ENCODE measurements at regions not wholly inside any gene's neighbourhood (a gene's known extent, or its start where the extent isn't known, plus 50 kb on each side); places are given as distances from the start of the nearest gene placed in this dataset.

DNA sequence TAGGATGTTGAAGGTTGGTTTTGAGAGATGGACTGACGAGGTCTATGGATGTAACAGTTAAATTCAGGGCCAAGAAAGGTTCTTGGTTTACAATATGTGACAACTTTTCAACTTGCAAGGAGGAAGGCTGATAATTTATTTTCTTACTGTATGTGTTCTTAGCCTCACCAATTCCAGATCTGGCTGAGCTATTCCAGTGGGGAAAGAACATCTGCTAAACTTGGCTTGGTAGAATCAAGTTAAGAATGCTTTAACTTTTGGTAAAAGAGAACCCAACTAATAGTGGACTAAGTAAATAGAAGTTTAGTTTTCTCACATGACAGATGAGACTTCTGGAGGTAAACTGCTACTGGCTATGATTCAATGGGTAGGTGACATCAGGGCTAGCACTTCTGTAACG, 222.9 kb downstream of the KLF5 start:
- BruUV-seq (replicated peaks), result no TSS peak
- TF ChIP-seq YY1 (IDR thresholded peaks at IDR 0.05; ENCODE audit: extremely low read depth, insufficient replicate concordance, low read depth, low read length) (no peak), POLR2AphosphoS5 (IDR thresholded peaks at IDR 0.05; ENCODE audit: low read depth, low read length) (no peak), TCF7L2 (IDR thresholded peaks at IDR 0.05; ENCODE audit: borderline replicate concordance, extremely low read depth, insufficient read depth, insufficient read length) (no peak), EZH2 (IDR thresholded peaks at IDR 0.05) (no peak), JUND (IDR thresholded peaks at IDR 0.05) (no peak), EZH2phosphoT487 (IDR thresholded peaks at IDR 0.05; ENCODE audit: borderline replicate concordance) (no peak), FOSL1 (IDR thresholded peaks at IDR 0.05; ENCODE audit: low read depth) (no peak), CEBPB (IDR thresholded peaks at IDR 0.05; ENCODE audit: low read depth) (no peak), SIN3A (IDR thresholded peaks at IDR 0.05; ENCODE audit: low read depth) (no peak), ZFX (IDR thresholded peaks at IDR 0.05) (no peak), RAD21 (IDR thresholded peaks at IDR 0.05; ENCODE audit: low read depth) (no peak), SRF (IDR thresholded peaks at IDR 0.05; ENCODE audit: low read depth) (no peak), POLR2A (IDR thresholded peaks at IDR 0.05; ENCODE audit: borderline replicate concordance, extremely low read depth, insufficient read depth, insufficient read length) (no peak), ZNF274 (IDR thresholded peaks at IDR 0.05; ENCODE audit: low read depth, low read length) (no peak)
- TF ChIP-seq, protein P1, sequence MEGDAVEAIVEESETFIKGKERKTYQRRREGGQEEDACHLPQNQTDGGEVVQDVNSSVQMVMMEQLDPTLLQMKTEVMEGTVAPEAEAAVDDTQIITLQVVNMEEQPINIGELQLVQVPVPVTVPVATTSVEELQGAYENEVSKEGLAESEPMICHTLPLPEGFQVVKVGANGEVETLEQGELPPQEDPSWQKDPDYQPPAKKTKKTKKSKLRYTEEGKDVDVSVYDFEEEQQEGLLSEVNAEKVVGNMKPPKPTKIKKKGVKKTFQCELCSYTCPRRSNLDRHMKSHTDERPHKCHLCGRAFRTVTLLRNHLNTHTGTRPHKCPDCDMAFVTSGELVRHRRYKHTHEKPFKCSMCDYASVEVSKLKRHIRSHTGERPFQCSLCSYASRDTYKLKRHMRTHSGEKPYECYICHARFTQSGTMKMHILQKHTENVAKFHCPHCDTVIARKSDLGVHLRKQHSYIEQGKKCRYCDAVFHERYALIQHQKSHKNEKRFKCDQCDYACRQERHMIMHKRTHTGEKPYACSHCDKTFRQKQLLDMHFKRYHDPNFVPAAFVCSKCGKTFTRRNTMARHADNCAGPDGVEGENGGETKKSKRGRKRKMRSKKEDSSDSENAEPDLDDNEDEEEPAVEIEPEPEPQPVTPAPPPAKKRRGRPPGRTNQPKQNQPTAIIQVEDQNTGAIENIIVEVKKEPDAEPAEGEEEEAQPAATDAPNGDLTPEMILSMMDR (IDR thresholded peaks at IDR 0.05 in 2 of 3, conservative IDR thresholded peaks at IDR 0.05 in 1 of 3; ENCODE audit: borderline replicate concordance in 1 of 3, insufficient read depth in 1 of 3, low read depth in 2 of 3, low read length in 2 of 3), result no peak
- TF ChIP-seq, protein P2, sequence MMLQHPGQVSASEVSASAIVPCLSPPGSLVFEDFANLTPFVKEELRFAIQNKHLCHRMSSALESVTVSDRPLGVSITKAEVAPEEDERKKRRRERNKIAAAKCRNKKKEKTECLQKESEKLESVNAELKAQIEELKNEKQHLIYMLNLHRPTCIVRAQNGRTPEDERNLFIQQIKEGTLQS (IDR thresholded peaks at IDR 0.05), result no peak
- TF ChIP-seq, protein P3, sequence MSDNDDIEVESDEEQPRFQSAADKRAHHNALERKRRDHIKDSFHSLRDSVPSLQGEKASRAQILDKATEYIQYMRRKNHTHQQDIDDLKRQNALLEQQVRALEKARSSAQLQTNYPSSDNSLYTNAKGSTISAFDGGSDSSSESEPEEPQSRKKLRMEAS (IDR thresholded peaks at IDR 0.05), result no peak
- TF ChIP-seq, protein P4, sequence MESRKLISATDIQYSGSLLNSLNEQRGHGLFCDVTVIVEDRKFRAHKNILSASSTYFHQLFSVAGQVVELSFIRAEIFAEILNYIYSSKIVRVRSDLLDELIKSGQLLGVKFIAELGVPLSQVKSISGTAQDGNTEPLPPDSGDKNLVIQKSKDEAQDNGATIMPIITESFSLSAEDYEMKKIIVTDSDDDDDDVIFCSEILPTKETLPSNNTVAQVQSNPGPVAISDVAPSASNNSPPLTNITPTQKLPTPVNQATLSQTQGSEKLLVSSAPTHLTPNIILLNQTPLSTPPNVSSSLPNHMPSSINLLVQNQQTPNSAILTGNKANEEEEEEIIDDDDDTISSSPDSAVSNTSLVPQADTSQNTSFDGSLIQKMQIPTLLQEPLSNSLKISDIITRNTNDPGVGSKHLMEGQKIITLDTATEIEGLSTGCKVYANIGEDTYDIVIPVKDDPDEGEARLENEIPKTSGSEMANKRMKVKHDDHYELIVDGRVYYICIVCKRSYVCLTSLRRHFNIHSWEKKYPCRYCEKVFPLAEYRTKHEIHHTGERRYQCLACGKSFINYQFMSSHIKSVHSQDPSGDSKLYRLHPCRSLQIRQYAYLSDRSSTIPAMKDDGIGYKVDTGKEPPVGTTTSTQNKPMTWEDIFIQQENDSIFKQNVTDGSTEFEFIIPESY (IDR thresholded peaks at IDR 0.05; ENCODE audit: extremely low read depth, insufficient replicate concordance, low read length), result no peak
- TF ChIP-seq, protein P5, sequence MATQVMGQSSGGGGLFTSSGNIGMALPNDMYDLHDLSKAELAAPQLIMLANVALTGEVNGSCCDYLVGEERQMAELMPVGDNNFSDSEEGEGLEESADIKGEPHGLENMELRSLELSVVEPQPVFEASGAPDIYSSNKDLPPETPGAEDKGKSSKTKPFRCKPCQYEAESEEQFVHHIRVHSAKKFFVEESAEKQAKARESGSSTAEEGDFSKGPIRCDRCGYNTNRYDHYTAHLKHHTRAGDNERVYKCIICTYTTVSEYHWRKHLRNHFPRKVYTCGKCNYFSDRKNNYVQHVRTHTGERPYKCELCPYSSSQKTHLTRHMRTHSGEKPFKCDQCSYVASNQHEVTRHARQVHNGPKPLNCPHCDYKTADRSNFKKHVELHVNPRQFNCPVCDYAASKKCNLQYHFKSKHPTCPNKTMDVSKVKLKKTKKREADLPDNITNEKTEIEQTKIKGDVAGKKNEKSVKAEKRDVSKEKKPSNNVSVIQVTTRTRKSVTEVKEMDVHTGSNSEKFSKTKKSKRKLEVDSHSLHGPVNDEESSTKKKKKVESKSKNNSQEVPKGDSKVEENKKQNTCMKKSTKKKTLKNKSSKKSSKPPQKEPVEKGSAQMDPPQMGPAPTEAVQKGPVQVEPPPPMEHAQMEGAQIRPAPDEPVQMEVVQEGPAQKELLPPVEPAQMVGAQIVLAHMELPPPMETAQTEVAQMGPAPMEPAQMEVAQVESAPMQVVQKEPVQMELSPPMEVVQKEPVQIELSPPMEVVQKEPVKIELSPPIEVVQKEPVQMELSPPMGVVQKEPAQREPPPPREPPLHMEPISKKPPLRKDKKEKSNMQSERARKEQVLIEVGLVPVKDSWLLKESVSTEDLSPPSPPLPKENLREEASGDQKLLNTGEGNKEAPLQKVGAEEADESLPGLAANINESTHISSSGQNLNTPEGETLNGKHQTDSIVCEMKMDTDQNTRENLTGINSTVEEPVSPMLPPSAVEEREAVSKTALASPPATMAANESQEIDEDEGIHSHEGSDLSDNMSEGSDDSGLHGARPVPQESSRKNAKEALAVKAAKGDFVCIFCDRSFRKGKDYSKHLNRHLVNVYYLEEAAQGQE (IDR thresholded peaks at IDR 0.05; ENCODE audit: low read depth), result no peak
- no peak for ATAC-seq
- no peaks in the 10 kb centered on the region for H3K9me2 ChIP-seq (ENCODE audit: insufficient read depth)
- no peak overlapping the region for H3K9ac ChIP-seq (ENCODE audit: low read length)
- no peaks in the 10 kb centered on the region for H3K27me3 ChIP-seq (ENCODE audit: insufficient read depth, low read length)
- no peak for DNase-seq (ENCODE audit: low read depth, low spot score)
- H4K20me1 ChIP-seq (ENCODE audit: insufficient read depth), result no peaks in the 10 kb centered on the region
- H3K4me1 ChIP-seq (ENCODE audit: control insufficient read depth in 1 of 2, insufficient read depth in 2 of 2, low read length in 2 of 2), result no peaks in the 10 kb centered on the region
- no peak overlapping the region for H3K4me2 ChIP-seq (ENCODE audit: low read length)
- H3K27ac ChIP-seq (ENCODE audit: low read depth, low read length), result no peak overlapping the region
- ChIA-PET CTCF (no interaction called here), RAD21 (ENCODE audit: low non-redundant PET in 1 of 2, low total read pairs in 2 of 2, uncharacterized antibody in 2 of 2, unreplicated experiment in 2 of 2) (no interaction called here), POLR2A (no interaction called here)
- no peak overlapping the region for H3K4me3 ChIP-seq (replicated peaks in 1 of 2; ENCODE audit: low read depth in 1 of 2, low read length in 2 of 2)
- no peaks in the 10 kb centered on the region for H3K9me3 ChIP-seq (ENCODE audit: control insufficient read depth in 1 of 2, insufficient read depth in 1 of 2, low read depth in 1 of 2, low read length in 2 of 2)
- H3K79me2 ChIP-seq (ENCODE audit: insufficient read depth, low read length), result no peaks in the 10 kb centered on the region
- H3K36me3 ChIP-seq (ENCODE audit: control insufficient read depth in 1 of 2, insufficient read depth in 2 of 2, low read length in 2 of 2), result no peaks in the 10 kb centered on the region
- intact Hi-C loops (cut with micrococcal nuclease), result no loop called here
- no peak overlapping the region for H2AFZ ChIP-seq (ENCODE audit: low read depth, low read length, poor library complexity, severe bottlenecking)

Data from HCT116 (cell line).